Esophagus squamous epithelium (tissue), 5 donors: ENCODE measurements at regions not wholly inside any gene's neighbourhood (a gene's known extent, or its start where the extent isn't known, plus 50 kb on each side); places are given as distances from the start of the nearest gene placed in this dataset.

Experiments used
- DNase-seq: peaks from one replicate; lab custom pipeline; 2025; lab: John Stamatoyannopoulos, UW
- H3K27ac ChIP-seq, 4 donors: fragments of 200-600 bp; sonication (generic); one replicate each; pipeline ENCODE4 v1.5.1; 2016 to 2019; ENCODE audit warnings: mild to moderate bottlenecking in 1 of 4
- H3K27me3 ChIP-seq, 4 donors: fragments of 200-600 bp; sonication (generic); 1 replicate in 3 of 4; 2 replicates in 1 of 4; pipeline versions ENCODE4 v1.5.1 to v1.6.0; 2017 to 2021; ENCODE audit warnings: antibody characterized with exemption in 1 of 4
- H3K36me3 ChIP-seq, 3 donors: fragments of 200-600 bp; sonication (generic); one replicate each; pipeline ENCODE4 v1.5.1; 2016 to 2019
- H3K4me1 ChIP-seq, 3 donors: fragments of 200-600 bp; sonication (generic); one replicate each; pipeline ENCODE4 v1.5.1; 2017 to 2019
- H3K4me3 ChIP-seq, 4 donors: fragments of 200-600 bp; sonication (generic); 1 replicate in 3 of 4; 2 replicates in 1 of 4; pipeline ENCODE4 v1.5.1; 2016 to 2019; ENCODE audit warnings: mild to moderate bottlenecking in 2 of 4, moderate library complexity in 1 of 4
- H3K9me3 ChIP-seq, 3 donors: fragments of 200-600 bp; sonication (generic); one replicate each; pipeline ENCODE4 v1.5.1; 2016 to 2019
- POLR2A ChIP-seq, 4 donors: fragments of 450-650 bp; IDR thresholded peaks; one replicate each; pipeline ENCODE4 v1.6.1; 2017; ENCODE audit warnings: antibody characterized with exemption in 4 of 4, mild to moderate bottlenecking in 4 of 4, moderate library complexity in 3 of 4
- WGBS, 2 donors: methylation state at CpG; one replicate each; pipeline ENCODE4 v1.1.5; 2018; 5-methylcytosine and 5-hydroxymethylcytosine counted together
- intact Hi-C: fragments of 100-400 bp; cut with DNase I; formaldehyde crosslinking; loops from one replicate; pipeline ENCODE4 v1.15.0; 2022
- TF ChIP-seq, protein P1 (sequence below), 6 experiments: fragments of 450-650 bp in 4 of 6; fragments of 200-600 bp in 2 of 6; sonication (generic) in 2 of 6; IDR thresholded peaks; one replicate each; pipeline ENCODE4 v1.5.1; 2016 to 2019; ENCODE audit warnings: antibody characterized with exemption in 6 of 6, mild to moderate bottlenecking in 4 of 6, moderate library complexity in 4 of 6
- donor health status: DM: yes; HTN: yes; CAD: no.

DNA sequence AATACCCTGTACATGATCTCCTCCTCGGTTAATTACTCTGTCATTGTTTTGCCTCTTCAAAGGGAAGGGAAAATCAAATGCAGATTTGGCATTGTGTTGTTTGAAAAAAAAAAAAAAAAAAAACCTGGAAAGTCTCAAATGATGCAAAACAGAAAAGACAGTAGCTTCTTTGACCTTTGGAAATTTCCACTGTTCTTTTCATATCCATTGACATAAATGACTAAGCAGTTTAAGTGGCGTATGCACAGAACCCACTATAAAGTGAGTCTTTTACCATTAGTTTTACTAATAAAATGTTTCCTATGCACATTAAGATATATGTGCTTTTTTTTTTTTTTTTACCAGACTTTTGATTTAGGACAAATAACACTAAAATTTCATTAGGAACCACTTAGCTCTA, 704.3 kb downstream of the TFAP2A start:
- intact Hi-C loops, result no loop called here
- WGBS, 2 donors, result 62 to 67% methylated on average over 2 of the region's 2 CpGs
- no peak for DNase-seq
- Histone ChIP-seq H3K36me3 (no peaks in the 10 kb centered on the region), H3K9me3 (no peaks in the 10 kb centered on the region), H3K4me3 (no peak overlapping the region), H3K27ac (no peak overlapping the region), H3K4me1 (no peaks in the 10 kb centered on the region), H3K27me3 (no peaks in the 10 kb centered on the region)
- TF ChIP-seq POLR2A (IDR thresholded peaks at IDR 0.05), result no peak
- TF ChIP-seq, protein P1, sequence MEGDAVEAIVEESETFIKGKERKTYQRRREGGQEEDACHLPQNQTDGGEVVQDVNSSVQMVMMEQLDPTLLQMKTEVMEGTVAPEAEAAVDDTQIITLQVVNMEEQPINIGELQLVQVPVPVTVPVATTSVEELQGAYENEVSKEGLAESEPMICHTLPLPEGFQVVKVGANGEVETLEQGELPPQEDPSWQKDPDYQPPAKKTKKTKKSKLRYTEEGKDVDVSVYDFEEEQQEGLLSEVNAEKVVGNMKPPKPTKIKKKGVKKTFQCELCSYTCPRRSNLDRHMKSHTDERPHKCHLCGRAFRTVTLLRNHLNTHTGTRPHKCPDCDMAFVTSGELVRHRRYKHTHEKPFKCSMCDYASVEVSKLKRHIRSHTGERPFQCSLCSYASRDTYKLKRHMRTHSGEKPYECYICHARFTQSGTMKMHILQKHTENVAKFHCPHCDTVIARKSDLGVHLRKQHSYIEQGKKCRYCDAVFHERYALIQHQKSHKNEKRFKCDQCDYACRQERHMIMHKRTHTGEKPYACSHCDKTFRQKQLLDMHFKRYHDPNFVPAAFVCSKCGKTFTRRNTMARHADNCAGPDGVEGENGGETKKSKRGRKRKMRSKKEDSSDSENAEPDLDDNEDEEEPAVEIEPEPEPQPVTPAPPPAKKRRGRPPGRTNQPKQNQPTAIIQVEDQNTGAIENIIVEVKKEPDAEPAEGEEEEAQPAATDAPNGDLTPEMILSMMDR (IDR thresholded peaks at IDR 0.05), result no peak

DNA sequence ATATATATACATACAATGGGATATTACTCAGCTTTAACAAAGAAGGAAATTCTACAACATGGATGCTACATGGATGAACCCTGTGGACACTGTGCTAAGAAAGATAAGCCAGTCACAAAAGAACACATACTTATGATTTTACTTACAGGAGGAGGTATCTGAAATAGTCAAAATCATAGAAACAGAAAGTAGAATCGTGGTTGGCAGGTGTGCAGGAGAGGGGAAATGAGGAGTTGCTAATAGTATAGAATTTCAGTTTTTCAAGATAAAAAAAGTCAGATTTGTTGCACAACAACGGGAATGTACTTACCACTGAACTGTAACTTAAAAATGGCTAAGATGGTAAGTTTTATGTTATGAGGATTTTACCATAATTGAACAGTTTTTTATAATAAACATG, 706.3 kb downstream of the TFAP2A start:
- WGBS, 2 donors, result 68 to 75% methylated on average over 2 of the region's 2 CpGs
- intact Hi-C loops, result no loop called here
- Histone ChIP-seq H3K27ac (no peak overlapping the region), H3K4me3 (no peak overlapping the region), H3K36me3 (no peaks in the 10 kb centered on the region), H3K27me3 (no peaks in the 10 kb centered on the region), H3K9me3 (no peaks in the 10 kb centered on the region), H3K4me1 (no peaks in the 10 kb centered on the region)
- DNase-seq, result no peak
- TF ChIP-seq, protein P1 (IDR thresholded peaks at IDR 0.05), result no peak
- TF ChIP-seq POLR2A (IDR thresholded peaks at IDR 0.05), result no peak

DNA sequence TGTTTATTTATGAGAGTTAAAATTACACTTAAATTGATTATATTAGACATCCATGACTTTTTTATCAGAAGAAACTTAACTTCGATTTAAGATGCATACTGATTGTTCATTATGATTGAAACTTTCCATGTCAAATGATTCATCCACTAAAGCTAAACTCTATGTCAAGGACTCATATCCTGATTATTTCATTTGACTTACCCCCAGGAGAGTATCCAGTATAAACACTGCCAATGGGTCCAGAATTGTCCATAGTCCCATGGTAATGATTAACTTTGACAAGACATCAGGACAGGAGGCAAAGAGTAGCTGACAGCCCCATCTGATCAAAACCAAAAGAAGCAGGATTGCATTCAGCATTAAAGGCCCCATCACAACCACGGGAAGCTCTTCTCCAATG, 709.9 kb downstream of the TFAP2A start:
- DNase-seq, result no peak
- Histone ChIP-seq H3K4me1 (no peaks in the 10 kb centered on the region), H3K9me3 (no peaks in the 10 kb centered on the region), H3K36me3 (no peaks in the 10 kb centered on the region), H3K4me3 (no peak overlapping the region), H3K27me3 (no peaks in the 10 kb centered on the region), H3K27ac (no peak overlapping the region)
- WGBS, 2 donors, result 71 to 79% methylated on average over 2 of the region's 2 CpGs
- intact Hi-C loops, result no loop called here
- TF ChIP-seq, protein P1 (IDR thresholded peaks at IDR 0.05), result no peak
- no peak for TF ChIP-seq POLR2A (IDR thresholded peaks at IDR 0.05)

DNA sequence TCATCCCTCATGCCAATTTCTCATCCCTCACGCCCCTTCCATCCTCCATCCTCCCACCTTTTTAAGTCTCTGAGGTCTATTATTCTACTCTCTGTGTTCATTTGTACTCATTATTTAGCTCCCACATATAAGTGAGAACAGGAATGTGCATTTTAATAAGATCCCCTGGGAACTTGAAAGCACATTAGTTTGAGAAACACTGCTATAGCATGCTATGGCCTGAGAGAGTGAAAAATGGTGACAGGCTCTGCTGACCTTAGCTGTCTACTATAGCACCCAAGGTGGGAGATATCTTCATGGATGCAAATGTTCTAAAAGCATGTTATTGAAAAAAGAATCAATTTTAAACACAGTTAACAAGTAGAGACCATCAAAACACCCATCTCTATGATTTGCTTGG, 712.0 kb downstream of the TFAP2A start:
- no peaks in the 10 kb centered on the region for H3K36me3 ChIP-seq
- H3K4me3 ChIP-seq, result no peak overlapping the region
- no peaks in the 10 kb centered on the region for H3K9me3 ChIP-seq
- WGBS, 2 donors, result 87 to 89% methylated on average over 1 of the region's 1 CpG
- DNase-seq, result no peak
- intact Hi-C loops, result no loop called here
- TF ChIP-seq POLR2A (IDR thresholded peaks at IDR 0.05), result no peak
- TF ChIP-seq, protein P1 (IDR thresholded peaks at IDR 0.05), result no peak
- H3K27me3 ChIP-seq, result no peaks in the 10 kb centered on the region
- H3K27ac ChIP-seq, result no peak overlapping the region
- no peaks in the 10 kb centered on the region for H3K4me1 ChIP-seq

DNA sequence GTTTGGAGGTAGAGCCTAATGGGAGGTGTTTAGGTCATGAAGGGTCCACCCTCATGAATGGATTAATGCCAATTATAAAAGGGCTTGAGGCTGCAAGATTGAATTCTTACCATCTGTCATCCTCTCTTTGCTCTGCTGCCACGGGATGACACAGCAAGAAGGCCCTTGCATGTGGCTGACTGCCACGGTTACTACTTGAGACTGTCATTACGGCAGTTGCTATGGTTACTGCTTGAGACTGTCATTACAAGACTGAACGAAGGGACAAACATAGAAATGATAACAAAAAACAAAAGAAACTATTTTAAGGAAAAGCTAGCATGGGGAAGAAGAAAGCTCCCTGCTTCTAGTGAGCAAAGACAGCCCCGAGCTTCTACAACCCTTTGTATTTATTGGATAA, 715.0 kb downstream of the TFAP2A start:
- intact Hi-C loops, result no loop called here
- Histone ChIP-seq H3K27ac (no peak overlapping the region), H3K9me3 (peaks cover 0 to 5% (median 5%) of the 10 kb centered on the region in 3 donors), H3K36me3 (no peaks in the 10 kb centered on the region), H3K4me1 (no peaks in the 10 kb centered on the region), H3K27me3 (no peaks in the 10 kb centered on the region), H3K4me3 (no peak overlapping the region)
- no peak for DNase-seq
- WGBS, 2 donors, result 71 to 74% methylated on average over 5 of the region's 5 CpGs
- TF ChIP-seq POLR2A (IDR thresholded peaks at IDR 0.05), result no peak
